ENCODE measurements at regions not wholly inside any gene's neighbourhood (a gene's known extent, or its start where the extent isn't known, plus 50 kb on each side); places are given as distances from the start of the nearest gene placed in this dataset.

- DNase-seq (ENCODE audit: low spot score), result no peak
Measured at GRCh38 chr12:124726596-124727263, 136.9 kb downstream of the SCARB1 start.

GRCh38 chr12:124725597-124726237, 137.9 kb downstream of the SCARB1 start:
- DNase-seq (ENCODE audit: low spot score), result no peak

- DNase-seq (ENCODE audit: low spot score), result no peak
Measured at GRCh38 chr12:124725099-124725498, 138.6 kb downstream of the SCARB1 start.

GRCh38 chr12:124722878-124723277, 140.8 kb downstream of the SCARB1 start:
- no peak for DNase-seq (ENCODE audit: low spot score)

- DNase-seq (ENCODE audit: low spot score), result no peak
Measured at GRCh38 chr12:124721501-124722162, 142.0 kb downstream of the SCARB1 start.

GRCh38 chr12:124720681-124721500, 142.8 kb downstream of the SCARB1 start:
- DNase-seq (ENCODE audit: low spot score), result peak; percentile 92

GRCh38 chr12:124720004-124720680, 143.5 kb downstream of the SCARB1 start:
- DNase-seq (ENCODE audit: low spot score), result no peak

- DNase-seq (ENCODE audit: low spot score), result no peak
Measured at GRCh38 chr12:124719231-124719630, 144.4 kb downstream of the SCARB1 start.

- DNase-seq (ENCODE audit: low spot score), result no peak
Measured at GRCh38 chr12:124718458-124718857, 145.2 kb downstream of the SCARB1 start.

GRCh38 chr12:124718036-124718435, 145.6 kb downstream of the SCARB1 start:
- DNase-seq (ENCODE audit: low spot score), result no peak

GRCh38 chr12:124717318-124717717, 146.3 kb downstream of the SCARB1 start:
- DNase-seq (ENCODE audit: low spot score), result no peak

GRCh38 chr12:124716208-124717130, 147.2 kb downstream of the SCARB1 start:
- DNase-seq (ENCODE audit: low spot score), result no peak

- no peak for DNase-seq (ENCODE audit: low spot score)
Measured at GRCh38 chr12:124715121-124715990, 147.9 kb upstream of the NCOR2 start.

- peak; percentile 93 for DNase-seq (ENCODE audit: low spot score)
Measured at GRCh38 chr12:124713436-124714082, 146.1 kb upstream of the NCOR2 start.

GRCh38 chr12:124713041-124713435, 145.6 kb upstream of the NCOR2 start:
- no peak for DNase-seq (ENCODE audit: low spot score)

GRCh38 chr12:124711344-124711743, 143.9 kb upstream of the NCOR2 start:
- no peak for DNase-seq (ENCODE audit: low spot score)

- no peak for DNase-seq (ENCODE audit: low spot score)
Measured at GRCh38 chr12:124709722-124710687, 142.6 kb upstream of the NCOR2 start.

GRCh38 chr12:124707316-124707715, 139.9 kb upstream of the NCOR2 start:
- DNase-seq (ENCODE audit: low spot score), result no peak

Measured in kidney capillary endothelial cell (primary cell).